SK-N-MC (cell line): ENCODE measurements at regions not wholly inside any gene's neighbourhood (a gene's known extent, or its start where the extent isn't known, plus 50 kb on each side); places are given as distances from the start of the nearest gene placed in this dataset.

Experiments used
- EZH2 ChIP-seq: fragments of 200-600 bp; sonication (generic); IDR thresholded peaks from one replicate; pipeline ENCODE4 v1.6.1; 2017; ENCODE audit warnings: antibody characterized with exemption
- POLR2AphosphoS5 ChIP-seq: IDR thresholded peaks from 2 replicates; pipeline ENCODE4 v1.6.1; 2012; ENCODE audit warnings: mild to moderate bottlenecking, low read depth, low read length, borderline replicate concordance

DNA sequence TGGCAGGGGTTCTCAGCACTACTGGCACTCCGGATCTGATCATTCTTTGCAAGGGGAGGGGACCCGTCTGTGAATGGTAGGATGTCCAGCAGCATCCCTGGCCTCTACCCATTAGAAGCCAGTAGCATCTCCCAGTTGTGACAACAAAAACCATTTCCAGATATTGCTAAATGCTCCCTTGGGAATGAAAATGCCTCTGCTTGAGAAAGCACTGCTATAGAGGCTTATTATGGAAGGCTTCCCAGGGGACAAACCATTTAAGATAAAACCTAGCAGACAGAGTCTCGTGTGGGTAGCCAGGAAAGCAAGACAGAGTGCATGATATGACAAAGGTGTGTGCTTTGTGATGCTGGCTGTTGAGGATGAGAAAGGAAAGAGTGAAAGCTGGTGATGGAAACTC lies 273.7 kb downstream of the TMX3 start:
- no peak for TF ChIP-seq EZH2
- no peak for TF ChIP-seq POLR2AphosphoS5
